T-helper 17 cell (primary cell): ENCODE measurements at regions not wholly inside any gene's neighbourhood (a gene's known extent, or its start where the extent isn't known, plus 50 kb on each side); places are given as distances from the start of the nearest gene placed in this dataset.

Source experiments
- ATAC-seq: fragments of 150-1000 bp; cut with Tn5 transposase; 2 replicates; pipeline ENCODE4 v1.10.0; 2021; ENCODE audit warnings: mild to moderate bottlenecking, moderate library complexity
- DNase-seq, 3 donors: peaks; one replicate each; pipeline versions ENCODE4 v3.0.0 to v3.0.0-alpha.2; 2020 to 2021
- H3K9me3 ChIP-seq: one replicate; pipeline ENCODE4 v1.7.0; 2013; ENCODE audit warnings: low read length, mild to moderate bottlenecking; ENCODE audit not compliant: control insufficient read depth, poor library complexity, severe bottlenecking
- H3K27ac Mint-ChIP-seq: one replicate; pipeline ENCODE4 v1.8.0; 2022; ENCODE audit warnings: mild to moderate bottlenecking, moderate library complexity, mixed read lengths
- H3K27me3 Mint-ChIP-seq: one replicate; pipeline ENCODE4 v1.8.0; 2022; ENCODE audit warnings: mixed read lengths
- H3K36me3 Mint-ChIP-seq: one replicate; pipeline ENCODE4 v1.8.0; 2022; ENCODE audit warnings: low read depth, mixed read lengths
- H3K4me1 Mint-ChIP-seq: one replicate; pipeline ENCODE4 v1.8.0; 2022; ENCODE audit warnings: mild to moderate bottlenecking, mixed read lengths
- H3K4me3 Mint-ChIP-seq: one replicate; pipeline ENCODE4 v1.8.0; 2022; ENCODE audit warnings: mild to moderate bottlenecking, moderate library complexity, mixed read lengths

- no peak for ATAC-seq
These were observed 229.5 kb upstream of the ZC3H15 start for GRCh38 chr2:186256540-186256939.

GRCh38 chr2:186263673-186264250, 222.3 kb upstream of the ZC3H15 start:
- Mint-ChIP-seq H3K27ac (no peak overlapping the region), H3K36me3 (no peaks in the 10 kb centered on the region), H3K4me1 (no peaks in the 10 kb centered on the region), H3K27me3 (no peaks in the 10 kb centered on the region), H3K4me3 (no peak overlapping the region)
- DNase-seq, result no peak
- ATAC-seq, result no peak
- H3K9me3 ChIP-seq, result no peaks in the 10 kb centered on the region

More at GRCh38 chr2:186256540-186256939, 229.5 kb upstream of the ZC3H15 start:
- H3K27ac Mint-ChIP-seq, result no peak overlapping the region
- no peaks in the 10 kb centered on the region for H3K9me3 ChIP-seq
- peaks cover 1% of the 10 kb centered on the region for H3K4me1 Mint-ChIP-seq
- H3K27me3 Mint-ChIP-seq, result no peaks in the 10 kb centered on the region
- DNase-seq, result no peak
- H3K36me3 Mint-ChIP-seq, result no peaks in the 10 kb centered on the region
- H3K4me3 Mint-ChIP-seq, result no peak overlapping the region

- no peak overlapping the region for H3K27ac Mint-ChIP-seq
- no peaks in the 10 kb centered on the region for H3K36me3 Mint-ChIP-seq
These were observed 216.5 kb upstream of the ZC3H15 start for GRCh38 chr2:186269536-186269935.

GRCh38 chr2:186273953-186274352, 212.1 kb upstream of the ZC3H15 start:
- DNase-seq, result no peak
- no peaks in the 10 kb centered on the region for H3K9me3 ChIP-seq
- Mint-ChIP-seq H3K36me3 (no peaks in the 10 kb centered on the region), H3K4me1 (no peaks in the 10 kb centered on the region), H3K27me3 (no peaks in the 10 kb centered on the region), H3K27ac (no peak overlapping the region), H3K4me3 (no peak overlapping the region)
- ATAC-seq, result no peak

More at GRCh38 chr2:186269536-186269935, 216.5 kb upstream of the ZC3H15 start:
- DNase-seq (no peak), ATAC-seq (no peak)
- no peaks in the 10 kb centered on the region for H3K27me3 Mint-ChIP-seq
- no peak overlapping the region for H3K4me3 Mint-ChIP-seq
- no peaks in the 10 kb centered on the region for H3K4me1 Mint-ChIP-seq
- H3K9me3 ChIP-seq, result no peaks in the 10 kb centered on the region

- H3K27me3 Mint-ChIP-seq, result no peaks in the 10 kb centered on the region
- no peak overlapping the region for H3K27ac Mint-ChIP-seq
- H3K9me3 ChIP-seq, result no peaks in the 10 kb centered on the region
- no peaks in the 10 kb centered on the region for H3K36me3 Mint-ChIP-seq
- no peak overlapping the region for H3K4me3 Mint-ChIP-seq
- ATAC-seq, result no peak
- DNase-seq, result no peak
- no peaks in the 10 kb centered on the region for H3K4me1 Mint-ChIP-seq
These were observed 211.0 kb upstream of the ZC3H15 start for GRCh38 chr2:186274936-186275575.

- Mint-ChIP-seq H3K4me3 (no peak overlapping the region), H3K4me1 (no peaks in the 10 kb centered on the region), H3K36me3 (no peaks in the 10 kb centered on the region), H3K27me3 (no peaks in the 10 kb centered on the region), H3K27ac (no peak overlapping the region)
- no peaks in the 10 kb centered on the region for H3K9me3 ChIP-seq
- DNase-seq, result no peak
- ATAC-seq, result no peak
These were observed 209.2 kb upstream of the ZC3H15 start for GRCh38 chr2:186276909-186277308.

GRCh38 chr2:186281726-186282125, 204.3 kb upstream of the ZC3H15 start:
- H3K9me3 ChIP-seq, result no peaks in the 10 kb centered on the region
- DNase-seq (no peak), ATAC-seq (no peak)
- Mint-ChIP-seq H3K27ac (no peak overlapping the region), H3K4me3 (no peak overlapping the region), H3K4me1 (no peaks in the 10 kb centered on the region), H3K36me3 (no peaks in the 10 kb centered on the region), H3K27me3 (no peaks in the 10 kb centered on the region)

GRCh38 chr2:186294248-186294888, 191.7 kb upstream of the ZC3H15 start:
- DNase-seq (no peak), ATAC-seq (no peak)
- no peak overlapping the region for H3K27ac Mint-ChIP-seq
- no peak overlapping the region for H3K4me3 Mint-ChIP-seq
- peaks cover 2% of the 10 kb centered on the region for H3K4me1 Mint-ChIP-seq
- H3K36me3 Mint-ChIP-seq, result peaks cover 2% of the 10 kb centered on the region
- no peaks in the 10 kb centered on the region for H3K9me3 ChIP-seq
- H3K27me3 Mint-ChIP-seq, result no peaks in the 10 kb centered on the region

- DNase-seq (no peak), ATAC-seq (no peak)
- Mint-ChIP-seq H3K27me3 (no peaks in the 10 kb centered on the region), H3K36me3 (peaks cover 2% of the 10 kb centered on the region), H3K4me1 (peaks cover 2% of the 10 kb centered on the region), H3K27ac (no peak overlapping the region), H3K4me3 (no peak overlapping the region)
- H3K9me3 ChIP-seq, result no peaks in the 10 kb centered on the region
These were observed 186.4 kb upstream of the ZC3H15 start for GRCh38 chr2:186299610-186300009.

GRCh38 chr2:186302263-186302662, 183.8 kb upstream of the ZC3H15 start:
- H3K4me3 Mint-ChIP-seq, result no peak overlapping the region
- ATAC-seq, result no peak

GRCh38 chr2:186303091-186303490, 183.0 kb upstream of the ZC3H15 start:
- Mint-ChIP-seq H3K27me3 (no peaks in the 10 kb centered on the region), H3K36me3 (no peaks in the 10 kb centered on the region)

More at GRCh38 chr2:186302263-186302662, 183.8 kb upstream of the ZC3H15 start:
- no peak overlapping the region for H3K27ac Mint-ChIP-seq
- H3K9me3 ChIP-seq, result no peaks in the 10 kb centered on the region
- no peaks in the 10 kb centered on the region for H3K27me3 Mint-ChIP-seq
- no peak for DNase-seq
- H3K4me1 Mint-ChIP-seq, result no peaks in the 10 kb centered on the region
- H3K36me3 Mint-ChIP-seq, result no peaks in the 10 kb centered on the region

GRCh38 chr2:186304064-186304463, 182.0 kb upstream of the ZC3H15 start:
- H3K9me3 ChIP-seq, result no peaks in the 10 kb centered on the region
- ATAC-seq (no peak), DNase-seq (no peak)
- Mint-ChIP-seq H3K4me1 (no peaks in the 10 kb centered on the region), H3K27ac (no peak overlapping the region), H3K27me3 (no peaks in the 10 kb centered on the region), H3K36me3 (no peaks in the 10 kb centered on the region), H3K4me3 (no peak overlapping the region)

More at GRCh38 chr2:186303091-186303490, 183.0 kb upstream of the ZC3H15 start:
- DNase-seq (no peak), ATAC-seq (no peak)
- Mint-ChIP-seq H3K27ac (no peak overlapping the region), H3K4me3 (no peak overlapping the region), H3K4me1 (no peaks in the 10 kb centered on the region)
- no peaks in the 10 kb centered on the region for H3K9me3 ChIP-seq

- no peaks in the 10 kb centered on the region for H3K36me3 Mint-ChIP-seq
- no peaks in the 10 kb centered on the region for H3K4me1 Mint-ChIP-seq
- no peak overlapping the region for H3K27ac Mint-ChIP-seq
- H3K4me3 Mint-ChIP-seq, result no peak overlapping the region
- H3K27me3 Mint-ChIP-seq, result no peaks in the 10 kb centered on the region
- ATAC-seq, result no peak
- no peaks in the 10 kb centered on the region for H3K9me3 ChIP-seq
- DNase-seq, result no peak
These were observed 179.3 kb upstream of the ZC3H15 start for GRCh38 chr2:186306754-186307153.

GRCh38 chr2:186307871-186308270, 178.2 kb upstream of the ZC3H15 start:
- H3K36me3 Mint-ChIP-seq, result no peaks in the 10 kb centered on the region
- ATAC-seq, result no peak
- H3K4me3 Mint-ChIP-seq, result no peak overlapping the region
- no peak for DNase-seq
- H3K9me3 ChIP-seq, result no peaks in the 10 kb centered on the region
- no peaks in the 10 kb centered on the region for H3K4me1 Mint-ChIP-seq
- no peak overlapping the region for H3K27ac Mint-ChIP-seq
- H3K27me3 Mint-ChIP-seq, result no peaks in the 10 kb centered on the region
